ENCODE measurements at regions not wholly inside any gene's neighbourhood (a gene's known extent, or its start where the extent isn't known, plus 50 kb on each side); places are given as distances from the start of the nearest gene placed in this dataset.

- no peak overlapping the region for H3K9ac ChIP-seq
- H3K4me2 ChIP-seq = no peak overlapping the region
- H3K27me3 ChIP-seq (ENCODE audit: insufficient read depth, low read depth) = no peaks in the 10 kb centered on the region
- no peak for TF ChIP-seq CTCF (conservative IDR thresholded peaks at IDR 0.05; ENCODE audit: low read depth, low read length)
- H3K27ac ChIP-seq = no peak overlapping the region
- H2AFZ ChIP-seq (ENCODE audit: low read depth) = no peak overlapping the region
- H3K4me1 ChIP-seq (ENCODE audit: low read depth, poor library complexity, severe bottlenecking) = no peaks in the 10 kb centered on the region
- no peaks in the 10 kb centered on the region for H4K20me1 ChIP-seq (ENCODE audit: insufficient read depth)
- no peaks in the 10 kb centered on the region for H3K36me3 ChIP-seq (ENCODE audit: insufficient read depth)
- H3K79me2 ChIP-seq (ENCODE audit: insufficient read depth, low read depth) = no peaks in the 10 kb centered on the region
- H3K4me3 ChIP-seq (IDR thresholded peaks at IDR 0.05; ENCODE audit: insufficient read depth, low read depth, low read length) = no peak overlapping the region
Observed at GRCh38 chr1:98299313-98299712, 362.2 kb upstream of the SNX7 start.

- TF ChIP-seq CTCF (conservative IDR thresholded peaks at IDR 0.05; ENCODE audit: low read depth, low read length) = no peak
- no peaks in the 10 kb centered on the region for H3K4me1 ChIP-seq (ENCODE audit: low read depth, poor library complexity, severe bottlenecking)
- no peaks in the 10 kb centered on the region for H3K27me3 ChIP-seq (ENCODE audit: insufficient read depth, low read depth)
- no peak overlapping the region for H3K27ac ChIP-seq
- no peak overlapping the region for H2AFZ ChIP-seq (ENCODE audit: low read depth)
- no peaks in the 10 kb centered on the region for H3K36me3 ChIP-seq (ENCODE audit: insufficient read depth)
- no peak overlapping the region for H3K4me2 ChIP-seq
- no peak overlapping the region for H3K4me3 ChIP-seq (IDR thresholded peaks at IDR 0.05; ENCODE audit: insufficient read depth, low read depth, low read length)
- H4K20me1 ChIP-seq (ENCODE audit: insufficient read depth) = no peaks in the 10 kb centered on the region
- no peaks in the 10 kb centered on the region for H3K79me2 ChIP-seq (ENCODE audit: insufficient read depth, low read depth)
- no peak overlapping the region for H3K9ac ChIP-seq
Observed at GRCh38 chr1:98298319-98298718, 363.2 kb upstream of the SNX7 start.

- H3K4me3 ChIP-seq (IDR thresholded peaks at IDR 0.05; ENCODE audit: insufficient read depth, low read depth, low read length) = no peak overlapping the region
- no peaks in the 10 kb centered on the region for H3K79me2 ChIP-seq (ENCODE audit: insufficient read depth, low read depth)
- H3K27me3 ChIP-seq (ENCODE audit: insufficient read depth, low read depth) = no peaks in the 10 kb centered on the region
- H3K36me3 ChIP-seq (ENCODE audit: insufficient read depth) = no peaks in the 10 kb centered on the region
- no peak overlapping the region for H3K4me2 ChIP-seq
- TF ChIP-seq CTCF (conservative IDR thresholded peaks at IDR 0.05; ENCODE audit: low read depth, low read length) = no peak
- H3K4me1 ChIP-seq (ENCODE audit: low read depth, poor library complexity, severe bottlenecking) = no peaks in the 10 kb centered on the region
- no peak overlapping the region for H3K27ac ChIP-seq
- H2AFZ ChIP-seq (ENCODE audit: low read depth) = no peak overlapping the region
- H3K9ac ChIP-seq = no peak overlapping the region
- no peaks in the 10 kb centered on the region for H4K20me1 ChIP-seq (ENCODE audit: insufficient read depth)
Observed at GRCh38 chr1:98296681-98297080, 364.8 kb upstream of the SNX7 start.

- Histone ChIP-seq H3K4me3 (IDR thresholded peaks at IDR 0.05; ENCODE audit: insufficient read depth, low read depth, low read length) (no peak overlapping the region), H2AFZ (ENCODE audit: low read depth) (no peak overlapping the region), H3K79me2 (ENCODE audit: insufficient read depth, low read depth) (no peaks in the 10 kb centered on the region), H3K36me3 (ENCODE audit: insufficient read depth) (no peaks in the 10 kb centered on the region), H3K27me3 (ENCODE audit: insufficient read depth, low read depth) (no peaks in the 10 kb centered on the region), H3K27ac (no peak overlapping the region), H4K20me1 (ENCODE audit: insufficient read depth) (no peaks in the 10 kb centered on the region), H3K4me1 (ENCODE audit: low read depth, poor library complexity, severe bottlenecking) (no peaks in the 10 kb centered on the region), H3K9ac (no peak overlapping the region), H3K4me2 (no peak overlapping the region)
- TF ChIP-seq CTCF (conservative IDR thresholded peaks at IDR 0.05; ENCODE audit: low read depth, low read length) = no peak
Observed at GRCh38 chr1:98294127-98294526, 367.4 kb upstream of the SNX7 start.

GRCh38 chr1:98292994-98293393, 368.5 kb upstream of the SNX7 start:
- no peak for TF ChIP-seq CTCF (conservative IDR thresholded peaks at IDR 0.05; ENCODE audit: low read depth, low read length)
- Histone ChIP-seq H3K4me1 (ENCODE audit: low read depth, poor library complexity, severe bottlenecking) (no peaks in the 10 kb centered on the region), H3K4me3 (IDR thresholded peaks at IDR 0.05; ENCODE audit: insufficient read depth, low read depth, low read length) (no peak overlapping the region), H4K20me1 (ENCODE audit: insufficient read depth) (no peaks in the 10 kb centered on the region), H3K36me3 (ENCODE audit: insufficient read depth) (no peaks in the 10 kb centered on the region), H3K27me3 (ENCODE audit: insufficient read depth, low read depth) (no peaks in the 10 kb centered on the region), H3K79me2 (ENCODE audit: insufficient read depth, low read depth) (no peaks in the 10 kb centered on the region), H3K27ac (no peak overlapping the region), H3K4me2 (no peak overlapping the region), H3K9ac (no peak overlapping the region), H2AFZ (ENCODE audit: low read depth) (no peak overlapping the region)

All from KMS-11 (cell line).